ENCODE measurements at regions not wholly inside any gene's neighbourhood (a gene's known extent, or its start where the extent isn't known, plus 50 kb on each side); places are given as distances from the start of the nearest gene placed in this dataset.

GRCh38 chr17:33977729-33978514 lies 277.2 kb upstream of the CCL2 start:
- no peak for DNase-seq (ENCODE audit: low read depth)

GRCh38 chr17:33978889-33979288 lies 276.2 kb upstream of the CCL2 start:
- DNase-seq (ENCODE audit: low read depth), result no peak

DNA sequence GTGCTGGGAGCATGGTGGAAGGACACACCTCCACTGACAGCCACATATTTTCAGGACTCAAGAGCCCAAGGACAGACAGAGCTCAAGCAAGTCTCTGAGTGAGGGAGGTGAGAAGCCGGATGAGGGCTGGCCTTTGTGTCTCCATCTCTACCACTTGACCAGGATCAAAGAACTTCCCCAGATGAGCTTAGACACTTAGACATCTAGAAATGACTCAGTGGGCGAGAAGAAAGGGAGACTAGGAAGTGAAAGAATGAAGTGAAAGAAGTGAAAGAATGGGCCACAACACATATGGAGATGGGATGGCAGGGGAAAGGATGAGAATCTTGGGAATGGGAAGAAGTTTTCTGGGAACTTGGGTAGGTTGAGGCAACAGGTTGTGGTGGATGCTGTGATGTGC lies 274.9 kb upstream of the CCL2 start:
- DNase-seq (ENCODE audit: low read depth), result no peak

DNA sequence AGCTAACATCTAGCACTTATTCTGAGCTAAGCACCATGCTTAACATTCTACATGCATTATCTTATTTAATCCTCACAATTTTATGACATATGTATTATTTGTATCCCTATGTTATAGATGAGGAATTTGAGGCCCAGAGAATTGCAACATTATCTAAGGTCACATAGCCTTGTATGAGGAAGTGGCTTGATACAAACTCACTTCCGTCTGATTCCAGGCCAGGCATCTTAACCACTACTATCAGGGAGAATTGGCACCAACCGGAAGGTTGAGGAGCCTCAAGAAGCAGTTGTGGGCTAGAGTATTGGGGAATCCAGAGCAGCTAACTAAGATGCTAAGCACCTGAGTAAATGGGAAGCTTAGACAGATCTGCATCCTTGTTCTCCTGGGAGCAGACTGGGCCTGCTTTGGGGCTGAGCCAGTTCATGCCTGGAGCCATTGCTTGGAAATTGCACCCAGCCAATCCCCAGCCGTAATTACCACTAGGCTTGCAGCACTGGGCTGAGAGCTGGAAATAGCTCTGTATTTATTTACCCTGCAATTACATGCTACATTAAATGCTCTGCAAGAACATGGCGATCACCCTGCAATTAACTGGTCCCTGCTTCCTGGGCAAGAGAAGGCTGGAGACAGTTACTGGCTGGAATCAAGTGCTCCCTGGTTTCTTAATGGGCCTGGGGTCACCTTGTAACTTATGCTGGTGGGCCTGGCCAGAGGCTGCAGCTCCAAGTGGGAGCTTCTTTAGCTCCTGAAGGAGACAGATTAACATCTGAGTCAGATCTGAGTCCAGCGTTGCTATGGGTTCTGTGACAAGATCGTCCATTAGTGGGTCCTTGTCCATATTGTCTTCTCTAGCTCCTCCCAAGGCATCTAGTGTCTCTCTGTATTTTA lies 273.1 kb upstream of the CCL2 start:
- DNase-seq (ENCODE audit: low read depth), result no peak

GRCh38 chr17:33982909-33983308 lies 272.2 kb upstream of the CCL2 start:
- DNase-seq (ENCODE audit: low read depth), result no peak

GRCh38 chr17:33983824-33984574 lies 271.1 kb upstream of the CCL2 start:
- DNase-seq (ENCODE audit: low read depth), result no peak

DNA sequence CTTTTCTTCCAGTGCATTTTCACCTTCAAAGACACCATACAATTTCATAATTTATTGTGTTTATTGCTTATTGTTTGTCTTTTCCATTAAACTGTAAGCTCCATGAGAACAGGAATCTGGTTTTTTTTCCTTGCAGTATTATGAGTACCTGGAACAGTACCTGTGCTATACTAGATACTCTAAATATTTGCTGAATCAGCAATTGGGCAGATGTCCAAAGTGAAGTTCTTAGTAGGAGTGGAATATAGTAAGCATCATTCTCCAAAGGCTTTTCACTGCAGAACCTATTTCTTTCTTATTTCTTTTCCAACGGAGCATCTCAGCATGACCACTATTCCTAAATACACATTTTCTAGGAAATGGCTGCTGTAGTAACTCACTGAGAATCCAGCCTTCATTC lies 269.0 kb upstream of the CCL2 start:
- no peak for DNase-seq (ENCODE audit: low read depth)

DNA sequence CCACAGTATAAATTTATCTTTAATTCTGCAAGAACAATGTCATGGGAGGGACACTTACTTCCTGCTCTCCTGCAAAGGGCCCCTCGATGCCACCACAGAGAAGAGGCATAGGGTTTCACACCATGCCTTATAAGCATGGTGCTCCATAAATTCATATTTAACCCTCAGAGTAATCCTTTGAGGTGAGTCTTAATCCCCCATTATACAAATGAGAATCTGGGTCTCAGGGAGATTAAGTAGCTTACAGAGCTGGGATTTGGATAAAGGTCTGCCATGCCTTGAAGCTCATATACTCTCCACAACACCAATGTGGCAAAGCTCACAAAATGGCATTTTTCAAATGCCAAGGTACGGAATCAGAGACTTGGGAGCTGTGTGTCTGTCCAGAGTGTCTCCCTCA lies 268.5 kb upstream of the CCL2 start:
- no peak for DNase-seq (ENCODE audit: low read depth)

DNA sequence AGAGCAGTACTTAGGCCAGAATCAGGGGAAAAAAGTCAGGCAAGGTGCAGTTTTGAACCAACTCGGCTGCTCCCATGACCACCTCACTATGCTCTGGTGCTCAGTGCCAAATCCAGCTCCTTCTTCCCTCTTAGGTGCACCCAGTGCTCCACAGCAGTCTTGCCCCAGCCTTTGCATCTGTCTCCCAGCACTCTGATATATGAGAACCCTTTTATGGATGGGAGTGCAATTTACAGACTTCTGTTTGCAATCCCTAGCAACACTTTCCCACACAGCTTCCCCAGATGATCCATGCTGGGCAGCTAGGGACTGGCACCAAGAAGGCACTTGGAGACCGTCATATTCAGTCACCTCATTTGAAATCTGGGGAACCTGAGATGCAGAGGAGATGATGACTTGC lies 267.9 kb upstream of the CCL2 start:
- no peak for DNase-seq (ENCODE audit: low read depth)

- DNase-seq (ENCODE audit: low read depth), result no peak
Measured at GRCh38 chr17:33989361-33990148, 265.5 kb upstream of the CCL2 start.

GRCh38 chr17:33990943-33991706 lies 264.0 kb upstream of the CCL2 start:
- DNase-seq (ENCODE audit: low read depth), result no peak

DNA sequence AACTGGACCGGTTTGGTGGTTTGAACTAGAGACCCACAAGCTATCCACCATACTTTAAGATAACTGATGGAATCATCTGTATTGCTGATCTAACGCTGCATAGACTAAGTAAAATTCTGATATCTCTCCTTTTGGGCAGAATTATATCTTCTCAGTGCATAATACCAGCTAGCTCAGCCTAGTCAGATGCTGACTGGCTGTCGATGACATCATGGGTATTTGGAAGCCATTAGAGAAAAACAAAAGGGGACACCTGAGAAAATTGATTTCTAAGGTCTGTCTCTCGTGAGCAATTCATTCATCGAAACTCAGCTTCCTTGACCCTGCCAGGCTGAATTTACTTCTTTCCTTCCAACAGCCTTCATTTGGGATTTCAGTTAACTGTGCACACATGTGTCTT lies 263.0 kb upstream of the CCL2 start:
- DNase-seq (ENCODE audit: low read depth), result no peak

DNA sequence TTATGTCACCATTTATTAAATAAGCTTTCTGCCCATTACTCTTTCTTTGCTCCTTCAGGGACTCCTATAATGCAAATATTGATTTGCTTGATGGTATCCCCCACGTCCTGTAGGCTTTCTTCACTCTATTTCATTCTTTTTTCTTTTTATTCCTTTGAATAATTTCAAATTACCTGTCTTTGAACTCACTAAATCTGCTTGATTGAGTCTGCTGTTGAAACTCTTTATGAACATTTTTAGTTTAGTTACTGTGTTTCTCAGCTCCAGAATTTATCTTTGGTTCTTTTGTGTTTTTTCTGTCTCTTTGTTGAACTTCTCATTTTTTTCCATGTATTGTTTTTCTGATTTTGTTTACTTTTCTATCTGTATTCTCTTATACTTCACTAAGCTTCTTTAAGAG lies 254.4 kb upstream of the CCL2 start:
- DNase-seq (ENCODE audit: low read depth), result no peak

- DNase-seq (ENCODE audit: low read depth), result no peak
Measured at GRCh38 chr17:34001246-34001645, 253.8 kb upstream of the CCL2 start.

GRCh38 chr17:34006126-34006525 lies 249.0 kb upstream of the CCL2 start:
- no peak for DNase-seq (ENCODE audit: low read depth)

DNA sequence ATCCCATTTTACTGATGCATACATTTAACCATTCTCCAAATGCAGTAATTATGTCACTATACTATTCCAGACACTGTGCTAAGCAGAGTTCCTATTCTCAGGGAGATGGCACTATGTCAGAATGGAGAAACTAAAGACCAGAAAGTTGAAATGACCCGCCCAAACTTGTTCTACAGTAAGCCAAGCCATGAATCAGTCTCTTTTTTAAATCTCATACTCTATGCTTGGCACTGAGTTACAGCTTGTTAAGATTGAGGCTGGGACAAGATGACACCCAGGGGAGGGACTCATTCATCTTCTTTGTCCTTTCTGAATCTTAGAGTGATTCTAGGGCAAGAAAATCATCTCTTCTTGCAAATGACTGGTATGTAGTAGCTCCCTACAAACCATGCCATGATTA lies 247.0 kb upstream of the CCL2 start:
- no peak for DNase-seq (ENCODE audit: low read depth)

DNA sequence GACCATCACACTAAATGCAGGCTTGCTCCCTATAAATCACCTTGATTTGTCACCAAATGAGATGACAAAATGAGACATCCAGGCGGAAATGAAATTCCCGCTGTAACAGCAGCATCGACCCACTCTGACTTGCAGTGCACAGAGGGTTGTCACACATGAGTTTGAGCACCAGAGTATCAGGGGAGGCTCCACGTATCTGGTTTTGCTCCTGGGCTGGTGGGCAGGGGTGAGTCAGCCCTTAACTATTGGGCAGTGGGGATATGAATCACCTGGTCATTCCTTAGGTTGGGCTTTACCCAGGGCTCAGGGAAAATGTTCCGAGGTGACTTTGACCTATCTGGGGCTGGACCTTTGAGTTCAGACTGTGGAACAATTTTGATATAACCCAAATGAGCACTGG lies 245.2 kb upstream of the CCL2 start:
- no peak for DNase-seq (ENCODE audit: low read depth)

DNA sequence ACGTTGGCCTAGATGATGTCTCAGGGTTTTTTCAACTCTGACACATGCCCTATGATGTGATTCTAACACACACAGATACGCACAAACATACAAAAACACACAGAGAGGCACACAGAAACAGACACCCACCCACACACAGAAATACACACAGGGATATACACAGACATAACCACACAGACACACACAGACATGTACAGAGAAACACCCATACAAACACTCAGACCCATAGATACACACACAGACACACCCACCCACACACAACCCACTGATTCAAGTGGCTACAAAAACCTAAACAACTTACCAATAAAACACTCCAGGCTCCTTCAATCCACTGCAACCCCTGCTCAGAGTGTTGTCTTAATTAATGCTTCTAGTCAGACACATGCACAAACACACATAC lies 244.6 kb upstream of the CCL2 start:
- DNase-seq (ENCODE audit: low read depth), result no peak

DNA sequence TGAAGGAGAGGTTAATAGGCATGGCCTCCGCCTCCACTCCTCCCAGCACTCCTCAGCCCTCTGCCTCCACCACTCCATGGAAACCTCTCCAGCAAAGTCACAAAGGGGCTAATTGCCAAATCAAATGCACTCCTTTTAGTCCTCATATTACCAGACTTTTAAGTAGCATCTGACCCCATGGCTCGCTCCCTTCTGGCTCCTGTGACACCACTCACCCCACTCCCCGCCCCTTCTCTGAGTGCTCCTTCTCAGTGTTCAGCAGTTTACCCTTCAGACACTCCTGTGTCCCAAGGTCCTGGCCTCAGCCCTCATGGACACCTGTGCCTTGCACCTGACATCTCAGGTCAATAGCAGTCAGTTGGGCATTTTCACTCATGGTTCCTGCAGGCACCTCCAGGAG lies 243.5 kb upstream of the CCL2 start:
- DNase-seq (ENCODE audit: low read depth), result no peak

DNA sequence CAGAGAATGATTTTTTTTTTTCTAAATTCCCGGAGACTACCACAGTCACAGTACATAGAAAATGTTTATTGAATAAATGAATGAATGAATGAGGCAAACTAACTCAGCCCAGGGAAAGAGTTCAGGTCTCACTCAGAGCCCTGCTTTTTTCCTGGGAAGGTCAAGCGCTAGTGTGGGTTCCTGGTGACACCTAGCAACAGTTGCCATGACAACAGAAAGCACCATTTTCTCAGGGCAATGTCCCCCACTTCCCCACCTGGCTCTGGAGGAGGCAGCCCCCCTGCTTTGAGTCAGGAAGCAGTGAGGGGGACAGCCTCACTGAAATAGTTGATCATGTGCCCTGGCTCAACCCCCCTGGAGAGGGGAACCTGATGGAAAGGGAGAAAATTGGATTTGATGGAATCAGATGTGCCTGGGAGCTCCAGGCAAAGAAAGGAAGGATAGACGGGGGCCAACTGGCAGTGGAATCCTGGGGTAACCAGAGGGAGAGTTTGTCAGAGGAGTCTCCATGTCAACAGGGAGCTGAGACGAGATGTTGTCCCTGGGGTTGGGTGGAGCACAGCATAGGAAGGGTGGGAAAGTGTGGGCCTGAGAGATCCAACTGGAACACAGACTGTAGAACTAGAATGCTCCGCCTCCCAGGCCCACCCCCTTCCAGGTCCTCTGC lies 242.2 kb upstream of the CCL2 start:
- DNase-seq (ENCODE audit: low read depth), result no peak

- DNase-seq (ENCODE audit: low read depth), result no peak
Measured at GRCh38 chr17:34015253-34015652, 239.8 kb upstream of the CCL2 start.
